SKM-1 (cell line): ENCODE measurements at regions not wholly inside any gene's neighbourhood (a gene's known extent, or its start where the extent isn't known, plus 50 kb on each side); places are given as distances from the start of the nearest gene placed in this dataset.

Experiments used
- DNase-seq: peaks from one replicate; lab custom pipeline; 2025; ENCODE audit not compliant: unreplicated experiment; lab: John Stamatoyannopoulos, UW

DNA sequence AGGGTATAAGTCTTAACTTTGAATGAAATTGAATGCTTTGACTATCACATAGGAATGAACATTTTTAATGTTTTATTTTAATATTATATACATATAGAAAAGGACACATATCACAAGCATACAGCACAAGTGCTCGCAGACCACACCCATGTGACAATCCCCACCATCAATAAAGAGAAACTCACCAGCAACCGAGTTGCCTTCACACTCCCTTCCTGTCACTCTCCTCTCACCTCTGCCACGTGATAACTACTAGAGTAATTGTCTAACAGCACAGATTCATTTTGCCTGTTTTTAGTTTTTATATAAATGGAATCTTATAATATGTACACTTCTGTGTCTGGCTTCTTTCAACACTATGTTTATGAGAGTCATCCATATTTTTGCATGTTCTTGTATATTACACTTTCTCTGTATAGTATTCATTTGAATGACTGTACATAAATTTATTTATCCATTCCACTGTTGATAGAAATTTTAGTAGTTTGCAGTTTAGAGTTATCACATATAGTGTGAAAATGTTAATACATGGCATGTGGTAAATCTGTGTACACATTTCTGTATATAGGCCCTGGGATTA, 304.9 kb upstream of the DUSP10 start:
- DNase-seq: no peak

DNA sequence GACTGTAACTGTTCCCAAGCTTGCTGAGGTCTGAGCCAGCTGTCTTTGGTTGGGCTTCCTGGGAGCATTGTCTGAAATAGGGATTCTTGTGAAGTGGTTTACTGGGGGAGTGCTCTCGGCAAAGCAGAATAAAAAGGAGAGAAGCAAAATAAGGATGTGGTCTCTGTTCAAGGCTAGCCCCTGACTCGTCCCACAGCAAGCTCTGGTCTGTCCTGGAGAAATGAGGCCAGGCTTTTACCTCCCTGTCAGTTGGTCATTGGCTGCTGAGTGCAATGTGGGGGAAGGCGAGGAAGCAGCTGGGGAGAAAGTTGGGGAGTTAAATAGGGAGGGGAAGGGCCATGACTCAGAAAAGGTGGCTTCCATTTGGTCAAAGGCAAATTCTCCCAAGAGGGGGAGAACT, 303.9 kb upstream of the DUSP10 start:
- no peak for DNase-seq

- DNase-seq: no peak
Observed at GRCh38 chr1:222045236-222045635, 303.3 kb upstream of the DUSP10 start.

DNA sequence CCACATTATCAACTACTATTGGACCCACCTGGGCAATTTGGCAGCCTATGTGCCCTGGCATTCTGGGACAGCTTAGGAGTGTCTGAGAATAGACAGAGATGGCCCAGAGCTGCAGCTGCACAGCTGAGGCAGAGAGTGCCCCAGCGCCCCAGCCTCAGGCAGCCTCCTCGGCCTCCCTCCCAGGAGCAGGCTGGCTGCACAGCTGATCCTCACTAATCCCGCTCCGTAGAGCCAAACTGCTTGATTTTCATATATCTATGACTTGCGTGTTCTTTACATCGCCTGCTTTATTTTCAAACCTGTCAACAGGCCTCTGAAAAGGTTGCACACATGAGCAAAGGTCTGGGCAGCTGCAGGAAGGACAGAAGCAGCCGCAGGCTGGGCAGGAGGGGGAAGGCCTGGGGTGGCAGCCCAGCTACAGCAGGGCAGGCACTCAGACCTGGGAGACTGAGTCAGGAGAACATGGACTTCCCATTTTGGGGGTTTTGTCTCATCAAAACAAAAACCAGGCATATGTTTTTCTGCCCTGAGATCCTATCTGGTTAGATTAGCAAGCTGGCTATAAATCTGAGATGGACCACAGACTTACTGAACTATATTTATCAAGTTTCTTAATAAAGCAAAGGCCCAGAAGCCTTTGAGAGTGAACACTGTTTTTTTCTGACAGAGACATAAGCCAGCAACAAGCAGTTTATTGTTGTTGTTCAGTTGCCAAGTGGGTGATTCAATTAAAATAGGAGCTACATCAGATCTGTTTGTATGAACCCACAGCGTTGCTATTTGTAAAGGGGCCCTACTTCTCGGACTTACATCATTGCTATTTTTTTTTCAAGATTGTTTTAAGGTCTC, 301.8 kb upstream of the DUSP10 start:
- no peak for DNase-seq

- no peak for DNase-seq
Observed at GRCh38 chr1:222042120-222042519, 300.2 kb upstream of the DUSP10 start.

DNA sequence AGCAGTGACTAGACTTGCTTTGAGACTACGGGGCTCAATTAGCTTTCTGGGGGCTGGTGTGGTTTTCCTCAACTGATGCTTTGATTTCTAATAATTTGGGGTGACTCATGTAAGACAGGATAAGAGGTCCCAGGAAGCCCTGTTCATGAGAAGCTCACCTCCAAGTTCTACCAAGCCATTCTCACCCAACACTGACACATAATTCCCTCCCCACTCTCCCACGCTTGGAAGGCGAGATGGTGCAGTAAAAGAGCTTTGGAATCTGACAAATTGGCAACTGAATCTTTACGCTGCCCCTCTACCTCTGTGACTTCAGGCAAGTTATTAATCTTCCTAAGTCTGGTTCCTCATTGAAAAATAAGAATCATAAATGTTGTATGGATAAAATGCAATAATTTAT, 299.1 kb upstream of the DUSP10 start:
- no peak for DNase-seq

- DNase-seq: no peak
Observed at GRCh38 chr1:222040121-222040805, 298.4 kb upstream of the DUSP10 start.

DNA sequence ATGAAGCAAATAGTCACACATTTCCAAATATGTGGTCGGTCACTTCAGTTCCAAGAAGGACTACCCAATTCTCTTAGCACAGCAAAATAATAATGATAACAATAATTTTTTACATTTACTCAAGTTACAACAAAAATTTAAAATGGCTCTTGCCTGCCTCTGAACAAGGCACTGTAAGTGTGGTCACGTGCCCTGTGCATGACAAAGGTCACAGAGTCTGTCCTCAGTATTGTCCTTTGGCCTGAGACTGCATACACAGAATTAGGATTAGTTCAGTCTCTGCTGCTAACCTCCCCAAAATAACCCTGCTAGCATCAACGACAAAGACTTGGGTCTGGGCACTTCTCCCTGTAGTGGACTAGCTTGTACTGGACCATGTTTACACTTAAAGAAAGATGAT, 297.1 kb upstream of the DUSP10 start:
- no peak for DNase-seq

DNA sequence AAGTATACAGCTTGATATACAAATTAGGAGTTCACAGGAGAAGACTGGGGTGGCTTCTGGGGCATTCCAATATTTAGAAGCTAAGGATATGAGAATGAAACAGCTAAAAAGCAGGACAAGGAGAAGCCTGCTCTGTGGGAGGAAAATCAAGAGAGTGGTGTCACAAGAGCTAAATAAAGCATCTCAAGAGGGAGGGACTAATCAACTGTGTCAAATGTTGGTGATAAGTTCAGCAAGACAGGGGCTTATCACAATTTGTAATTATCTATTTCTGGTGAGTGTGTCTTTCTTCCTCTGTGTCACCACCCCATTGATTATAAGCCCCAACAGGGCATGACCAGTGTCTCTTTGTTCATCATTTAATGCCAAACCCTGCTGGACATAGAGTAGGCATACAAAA, 295.8 kb upstream of the DUSP10 start:
- DNase-seq: no peak

DNA sequence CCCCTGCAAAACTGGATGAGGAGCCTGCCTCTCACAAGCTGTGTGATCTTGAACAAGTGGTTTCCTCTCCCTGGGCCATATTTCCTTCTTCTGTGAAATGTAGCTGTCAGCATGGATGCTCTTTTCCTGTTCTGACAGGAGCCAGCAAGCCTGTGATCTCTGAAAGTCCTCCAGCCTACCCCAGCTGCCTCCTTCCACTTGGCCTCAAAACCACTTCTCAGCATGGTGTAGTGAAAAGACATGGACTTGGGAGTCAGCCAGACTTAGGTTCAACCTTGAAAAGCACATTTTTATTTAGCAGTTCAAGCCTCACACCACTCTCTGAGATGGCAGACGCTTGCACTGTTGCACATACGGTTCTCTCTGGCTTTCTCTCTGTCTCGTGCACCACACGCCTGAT, 292.9 kb upstream of the DUSP10 start:
- DNase-seq: no peak

GRCh38 chr1:222033450-222033849, 291.6 kb upstream of the DUSP10 start:
- no peak for DNase-seq

- DNase-seq: no peak
Observed at GRCh38 chr1:222031318-222031717, 289.4 kb upstream of the DUSP10 start.

GRCh38 chr1:222028676-222029075, 286.8 kb upstream of the DUSP10 start:
- DNase-seq: no peak

GRCh38 chr1:222028116-222028515, 286.2 kb upstream of the DUSP10 start:
- DNase-seq: no peak

DNA sequence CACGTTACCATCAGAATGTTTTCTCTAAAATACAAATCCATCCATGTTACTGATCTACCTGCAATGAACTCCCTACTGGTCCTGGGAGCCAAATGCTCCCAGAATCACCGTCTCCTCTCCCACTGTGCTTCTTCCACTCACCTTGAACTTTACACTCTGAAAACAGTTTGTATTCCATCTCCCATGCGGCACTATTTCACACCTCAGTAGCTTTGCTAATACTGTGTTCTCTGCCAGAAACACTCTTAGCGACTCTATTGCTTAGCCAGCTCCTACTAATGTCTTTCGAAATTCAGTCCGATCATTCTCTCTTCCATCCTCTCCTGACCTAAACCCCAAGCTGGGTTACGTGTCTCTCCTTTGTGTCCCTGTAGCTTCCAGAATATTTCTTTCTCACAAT, 284.4 kb upstream of the DUSP10 start:
- DNase-seq: no peak

DNA sequence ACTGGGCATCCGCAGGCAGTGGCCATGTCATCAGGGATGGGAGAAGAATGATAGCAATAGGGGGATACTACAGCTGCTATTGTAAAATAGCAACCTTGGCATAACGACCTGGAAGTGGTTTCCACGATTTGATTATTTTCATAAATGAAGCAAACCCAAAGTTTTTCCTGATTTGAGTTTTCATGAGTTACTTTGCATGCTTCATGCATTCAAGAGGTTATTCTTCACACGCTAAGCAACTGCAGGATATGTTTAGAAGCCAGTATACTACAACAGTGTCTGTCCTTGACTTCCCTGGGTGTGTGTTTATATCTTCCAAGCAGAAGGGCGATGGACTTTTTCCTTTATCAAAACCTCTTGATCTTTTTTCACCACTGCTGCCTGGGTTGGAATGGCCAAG, 281.1 kb upstream of the DUSP10 start:
- DNase-seq: no peak

DNA sequence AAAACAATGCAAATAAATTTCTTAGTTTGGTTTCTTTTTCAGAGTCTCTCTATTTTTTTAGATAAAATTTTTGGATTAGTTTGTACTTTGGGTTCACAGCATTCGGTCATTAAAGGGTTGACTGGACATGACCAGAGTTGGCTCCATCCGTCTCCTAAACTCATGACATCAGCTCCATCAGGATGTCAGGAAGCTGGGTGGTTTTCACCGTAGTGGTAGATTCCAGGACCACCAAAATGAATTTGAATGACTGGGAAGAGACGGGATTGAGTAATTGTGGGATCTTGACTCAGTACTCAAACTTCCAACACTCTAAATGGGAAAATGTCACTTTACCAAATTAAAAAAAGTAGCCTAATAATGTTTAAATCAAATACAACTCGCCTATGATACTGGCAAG, 279.2 kb upstream of the DUSP10 start:
- DNase-seq: no peak

- no peak for DNase-seq
Observed at GRCh38 chr1:222020553-222020952, 278.7 kb upstream of the DUSP10 start.

DNA sequence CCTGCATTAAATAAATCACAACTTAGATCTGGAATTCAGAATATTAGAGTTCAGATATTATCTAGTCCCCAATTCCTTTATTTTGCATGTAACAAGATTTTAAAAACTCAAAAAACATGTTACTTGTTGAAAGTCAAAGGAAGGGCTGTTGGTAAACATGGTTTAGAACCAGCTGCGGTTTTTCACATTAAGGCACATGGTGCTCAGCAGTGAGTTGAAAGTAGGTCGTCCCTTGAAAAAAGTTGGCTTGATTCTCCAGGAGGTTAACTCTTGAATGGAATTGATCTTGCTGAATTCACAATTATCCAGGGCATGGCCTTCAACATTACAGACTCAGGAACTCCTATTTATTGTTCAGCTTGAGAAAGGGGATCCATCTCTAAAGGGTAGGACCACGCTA, 277.1 kb upstream of the DUSP10 start:
- DNase-seq: no peak

DNA sequence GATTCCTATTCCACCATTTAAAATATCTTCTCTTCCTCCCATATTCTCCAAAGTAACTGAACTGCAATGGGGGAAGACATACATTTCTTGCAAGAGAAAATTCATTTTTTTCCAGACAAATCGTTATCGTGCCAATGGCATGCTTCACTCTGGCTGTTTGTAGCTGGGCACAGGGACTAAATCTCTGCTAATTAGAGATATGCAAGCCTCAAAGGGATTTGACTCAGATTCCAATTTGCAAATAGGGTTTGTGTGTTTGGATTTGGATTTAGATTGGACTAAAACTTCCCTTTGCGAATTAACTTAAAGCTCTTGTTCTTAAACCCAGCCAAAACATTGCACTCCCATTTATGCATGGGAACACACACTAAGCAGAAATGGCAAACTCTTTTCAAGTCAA, 276.2 kb upstream of the DUSP10 start:
- DNase-seq: no peak

GRCh38 chr1:222015686-222016085, 273.8 kb upstream of the DUSP10 start:
- no peak for DNase-seq

DNA sequence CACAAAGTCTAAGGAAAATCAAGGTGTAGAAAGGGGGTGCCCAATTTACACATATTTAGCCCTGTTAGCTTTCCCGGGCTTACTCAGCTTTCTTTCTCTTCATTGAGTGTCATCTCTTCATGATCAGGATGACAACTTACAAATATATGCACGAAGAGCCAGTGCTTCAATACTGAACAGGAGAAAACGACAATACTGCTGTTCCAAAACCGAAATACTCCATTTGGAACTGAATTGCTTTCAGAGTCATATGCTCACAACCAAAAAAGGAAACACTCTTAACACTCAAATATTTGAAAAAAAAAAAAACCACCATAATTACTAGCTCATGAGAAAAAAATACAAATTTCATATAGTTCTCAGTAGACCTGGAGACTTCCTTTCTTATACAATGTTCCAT, 272.1 kb upstream of the DUSP10 start:
- no peak for DNase-seq
